Endothelial cell of umbilical vein (primary cell): ENCODE measurements at regions not wholly inside any gene's neighbourhood (a gene's known extent, or its start where the extent isn't known, plus 50 kb on each side); places are given as distances from the start of the nearest gene placed in this dataset.

Source experiments
- BruUV-seq: library from RNA; stranded (reverse); fragments of 400-500 nt; replicated peaks from 2 replicates; lab custom pipeline; 2021; lab: Mats Ljungman, UMichigan
- CTCF ChIA-PET: fragments of 300-600, 350-600 bp; sonication (Branson Sonifier 250); formaldehyde crosslinking; loops from one replicate; lab custom pipeline; 2021; ENCODE audit warnings: antibody characterized with exemption, inconsistent platforms; lab: Charles Lee
- POLR2A ChIA-PET: fragments of 300-600, 350-600 bp; sonication (Branson Sonifier 250); formaldehyde crosslinking; loops from one replicate; lab custom pipeline; 2021; ENCODE audit warnings: antibody characterized with exemption, inconsistent platforms; lab: Charles Lee
- DNase-seq: peaks from one replicate; pipeline ENCODE4 v3.0.0-alpha.2; 2011; ENCODE audit warnings: low read depth, low spot score
- FAIRE-seq: peaks from 2 replicates; lab custom pipeline; 2011; peaks lifted over from hg19 to GRCh38; lab: Jason Lieb, UNC
- H2AFZ ChIP-seq: 2 replicates; pipeline ENCODE4 v1.6.0; 2012; ENCODE audit warnings: low read depth, low read length, control low read depth, inconsistent platforms
- H3K27ac ChIP-seq: 2 replicates; pipeline ENCODE4 v1.5.1; 2011; ENCODE audit warnings: low read depth, mild to moderate bottlenecking, control low read depth, low read length, moderate library complexity; ENCODE audit not compliant: insufficient read depth
- H3K27me3 ChIP-seq, 2 experiments: 2 replicates each; pipeline versions ENCODE4 v1.6.0 to v1.6.1; 2011; ENCODE audit warnings: low read length in 2 of 2, mixed read lengths in 1 of 2; ENCODE audit not compliant: control insufficient read depth in 2 of 2, insufficient read depth in 2 of 2
- H3K36me3 ChIP-seq, 2 experiments: 2 replicates in 1 of 2; 3 replicates in 1 of 2; pipeline ENCODE4 v1.5.1; 2011; ENCODE audit warnings: low read length in 2 of 2, mild to moderate bottlenecking in 1 of 2, moderate library complexity in 1 of 2; ENCODE audit not compliant: control insufficient read depth in 2 of 2, insufficient read depth in 2 of 2; ENCODE audit errors: extremely low read depth in 1 of 2
- H3K4me1 ChIP-seq: 3 replicates; pipeline ENCODE4 v1.5.1; 2011; ENCODE audit warnings: mild to moderate bottlenecking, low read length; ENCODE audit not compliant: control insufficient read depth, insufficient read depth; ENCODE audit errors: extremely low read depth
- H3K4me2 ChIP-seq: 2 replicates; pipeline ENCODE4 v1.6.1; 2011; ENCODE audit warnings: low read length, control low read depth, mixed read lengths; ENCODE audit not compliant: insufficient read depth
- H3K4me3 ChIP-seq, 3 experiments: fragments of 200-600 bp in 1 of 3; sonication (generic), shearing (Covaris generic) in 1 of 3; replicated peaks in 1 of 3; 2 replicates each; pipeline ENCODE4 v1.5.1; 2011 to 2016; ENCODE audit warnings: control low read depth in 3 of 3, low read length in 3 of 3, mild to moderate bottlenecking in 2 of 3, inconsistent platforms in 1 of 3, low read depth in 1 of 3, moderate library complexity in 1 of 3; ENCODE audit not compliant: insufficient read depth in 1 of 3
- H3K79me2 ChIP-seq: 2 replicates; pipeline ENCODE4 v1.6.0; 2012; ENCODE audit warnings: low read length, inconsistent platforms; ENCODE audit not compliant: control insufficient read depth, insufficient read depth
- H3K9ac ChIP-seq: replicated peaks from 2 replicates; pipeline ENCODE3; 2011; ENCODE audit warnings: low read length, control low read depth; ENCODE audit not compliant: insufficient read depth; ENCODE audit errors: extremely low read depth
- H3K9me1 ChIP-seq: replicated peaks from 3 replicates; pipeline ENCODE4 v1.6.0; 2011; ENCODE audit warnings: mild to moderate bottlenecking, low read length; ENCODE audit not compliant: control insufficient read depth, insufficient read depth; ENCODE audit errors: extremely low read depth
- H3K9me3 ChIP-seq: replicated peaks from 2 replicates; pipeline ENCODE4 v1.5.1; 2012; ENCODE audit warnings: low read length, inconsistent platforms; ENCODE audit not compliant: control insufficient read depth, insufficient read depth
- H4K20me1 ChIP-seq: replicated peaks from 2 replicates; pipeline ENCODE3; 2011; ENCODE audit warnings: mild to moderate bottlenecking, low read length; ENCODE audit not compliant: control insufficient read depth, insufficient read depth; ENCODE audit errors: extremely low read depth
- EZH2 ChIP-seq: IDR thresholded peaks from 2 replicates; pipeline ENCODE4 v1.6.1; 2012; ENCODE audit warnings: borderline replicate concordance, low read depth, mild to moderate bottlenecking, moderate library complexity, low read length, inconsistent platforms; ENCODE audit not compliant: severe bottlenecking
- FOS ChIP-seq: IDR thresholded peaks from 2 replicates; pipeline ENCODE4 v1.6.1; 2011; ENCODE audit warnings: mild to moderate bottlenecking, low read length, moderate library complexity, borderline replicate concordance; ENCODE audit not compliant: insufficient read depth
- GATA2 ChIP-seq: IDR thresholded peaks from 2 replicates; pipeline ENCODE4 v1.7.0; 2011; ENCODE audit warnings: low read depth, mild to moderate bottlenecking, moderate library complexity, mixed read lengths, low read length; ENCODE audit not compliant: insufficient read length, insufficient read depth
- JUN ChIP-seq: IDR thresholded peaks from 2 replicates; pipeline ENCODE4 v1.6.1; 2011; ENCODE audit warnings: borderline replicate concordance, low read depth; ENCODE audit not compliant: insufficient read length, insufficient read depth
- MYC ChIP-seq: IDR thresholded peaks from one replicate; pipeline ENCODE4 v1.6.1; 2011; ENCODE audit warnings: mild to moderate bottlenecking, low read depth, low read length
- POLR2A ChIP-seq: IDR thresholded peaks from 2 replicates; pipeline ENCODE4 v1.6.1; 2012; ENCODE audit warnings: low read depth, mild to moderate bottlenecking, control low read depth, low read length
- POLR2AphosphoS5 ChIP-seq: IDR thresholded peaks from 2 replicates; pipeline ENCODE4 v1.6.1; 2012; ENCODE audit warnings: low read depth, mild to moderate bottlenecking, control low read depth, low read length, moderate library complexity; ENCODE audit not compliant: insufficient read depth
- dilution Hi-C: fragments of 300-500 bp; cut with MboI; formaldehyde crosslinking; loops from one replicate; pipeline ENCODE4 v1.15.0; 2019; ENCODE audit warnings: low sequenced_read_pairs; ENCODE audit not compliant: extremely low pct_ligation_motif_present
- intact Hi-C: fragments of 100-400 bp; cut with micrococcal nuclease; formaldehyde crosslinking; loops from one replicate; pipeline ENCODE4 v1.10.0; 2022
- TF ChIP-seq, protein P1 (sequence below), 2 donors: IDR thresholded peaks; 1 replicate in 1 of 2; 2 replicates in 1 of 2; pipeline ENCODE4 v1.5.1; 2011; ENCODE audit warnings: low read length in 2 of 2, mild to moderate bottlenecking in 2 of 2, moderate library complexity in 2 of 2, control low read depth in 1 of 2, inconsistent platforms in 1 of 2, low read depth in 1 of 2; ENCODE audit not compliant: insufficient read depth in 1 of 2; ENCODE audit errors: extremely low read depth in 1 of 2
- TF ChIP-seq, protein P2 (sequence below): IDR thresholded peaks from 2 replicates; pipeline ENCODE4 v1.6.1; 2011; ENCODE audit not compliant: insufficient read depth, insufficient read length

- POLR2A ChIA-PET: no interaction called here
- dilution Hi-C loops: no loop called here
- intact Hi-C loops: no loop called here
- DNase-seq (no peak), FAIRE-seq (no peak)
- Histone ChIP-seq H3K36me3 (no peaks in the 10 kb centered on the region), H3K9me3 (no peaks in the 10 kb centered on the region), H2AFZ (no peak overlapping the region), H3K9ac (no peak overlapping the region), H3K79me2 (no peaks in the 10 kb centered on the region), H3K4me3 (no peak overlapping the region), H4K20me1 (no peaks in the 10 kb centered on the region), H3K9me1 (no peaks in the 10 kb centered on the region), H3K4me2 (no peak overlapping the region), H3K27me3 (no peaks in the 10 kb centered on the region), H3K27ac (no peak overlapping the region), H3K4me1 (no peaks in the 10 kb centered on the region)
- no TSS peak for BruUV-seq
- CTCF ChIA-PET: no interaction called here
- no peak for TF ChIP-seq JUN
- TF ChIP-seq MYC: no peak
- TF ChIP-seq POLR2AphosphoS5: no peak
- TF ChIP-seq POLR2A: no peak
- no peak for TF ChIP-seq EZH2
- TF ChIP-seq FOS: no peak
- no peak for TF ChIP-seq GATA2
- TF ChIP-seq, protein P1, sequence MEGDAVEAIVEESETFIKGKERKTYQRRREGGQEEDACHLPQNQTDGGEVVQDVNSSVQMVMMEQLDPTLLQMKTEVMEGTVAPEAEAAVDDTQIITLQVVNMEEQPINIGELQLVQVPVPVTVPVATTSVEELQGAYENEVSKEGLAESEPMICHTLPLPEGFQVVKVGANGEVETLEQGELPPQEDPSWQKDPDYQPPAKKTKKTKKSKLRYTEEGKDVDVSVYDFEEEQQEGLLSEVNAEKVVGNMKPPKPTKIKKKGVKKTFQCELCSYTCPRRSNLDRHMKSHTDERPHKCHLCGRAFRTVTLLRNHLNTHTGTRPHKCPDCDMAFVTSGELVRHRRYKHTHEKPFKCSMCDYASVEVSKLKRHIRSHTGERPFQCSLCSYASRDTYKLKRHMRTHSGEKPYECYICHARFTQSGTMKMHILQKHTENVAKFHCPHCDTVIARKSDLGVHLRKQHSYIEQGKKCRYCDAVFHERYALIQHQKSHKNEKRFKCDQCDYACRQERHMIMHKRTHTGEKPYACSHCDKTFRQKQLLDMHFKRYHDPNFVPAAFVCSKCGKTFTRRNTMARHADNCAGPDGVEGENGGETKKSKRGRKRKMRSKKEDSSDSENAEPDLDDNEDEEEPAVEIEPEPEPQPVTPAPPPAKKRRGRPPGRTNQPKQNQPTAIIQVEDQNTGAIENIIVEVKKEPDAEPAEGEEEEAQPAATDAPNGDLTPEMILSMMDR (IDR thresholded peaks at IDR 0.05; ENCODE audit: extremely low read depth in 1 of 2, insufficient read depth in 1 of 2, low read depth in 1 of 2, low read length in 2 of 2): no peak
- TF ChIP-seq, protein P2, sequence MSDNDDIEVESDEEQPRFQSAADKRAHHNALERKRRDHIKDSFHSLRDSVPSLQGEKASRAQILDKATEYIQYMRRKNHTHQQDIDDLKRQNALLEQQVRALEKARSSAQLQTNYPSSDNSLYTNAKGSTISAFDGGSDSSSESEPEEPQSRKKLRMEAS: no peak
These were observed 445.5 kb downstream of the KCNH5 start for GRCh38 chr14:62599616-62600385.
